ENCODE measurements at regions not wholly inside any gene's neighbourhood (a gene's known extent, or its start where the extent isn't known, plus 50 kb on each side); places are given as distances from the start of the nearest gene placed in this dataset.

GRCh38 chr13:87355451-87355850, 315.7 kb upstream of the SLITRK5 start:
- Histone ChIP-seq H3K27me3 (ENCODE audit: low read depth) (no peaks in the 10 kb centered on the region), H3K9me3 (no peaks in the 10 kb centered on the region), H3K4me1 (no peaks in the 10 kb centered on the region), H3K4me3 (no peak overlapping the region), H3K36me3 (replicated peaks) (no peaks in the 10 kb centered on the region)
- in situ Hi-C loops (cut with MboI; ENCODE audit: low sequenced_read_pairs) = no loop called here
- DNase-seq (ENCODE audit: low spot score in 2 of 2) = no peak

DNA sequence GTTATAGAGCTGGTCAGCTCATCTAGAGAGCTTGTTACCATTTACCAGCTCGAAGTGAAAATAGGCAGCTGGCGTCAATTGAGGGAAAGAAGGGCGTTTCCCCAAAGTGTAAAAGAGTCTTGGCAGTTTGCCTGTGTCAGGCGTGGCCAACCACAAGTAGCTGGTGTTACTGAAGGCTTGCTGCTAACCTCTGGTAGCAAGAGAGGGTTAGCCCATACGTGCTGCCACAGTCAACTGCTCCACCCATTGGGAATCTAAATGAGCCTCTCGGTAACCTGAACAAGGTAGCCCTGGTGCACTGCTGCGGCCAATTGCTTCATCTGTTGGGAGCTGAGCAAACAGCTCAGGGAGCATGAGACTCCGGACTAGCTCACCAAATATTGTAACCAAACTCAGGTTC, 314.9 kb upstream of the SLITRK5 start:
- Histone ChIP-seq H3K9me3 (no peaks in the 10 kb centered on the region), H3K27me3 (ENCODE audit: low read depth) (no peaks in the 10 kb centered on the region), H3K4me1 (no peaks in the 10 kb centered on the region), H3K4me3 (no peak overlapping the region), H3K36me3 (replicated peaks) (no peaks in the 10 kb centered on the region)
- DNase-seq (ENCODE audit: low spot score in 2 of 2) = no peak
- in situ Hi-C loops (cut with MboI; ENCODE audit: low sequenced_read_pairs) = no loop called here

DNA sequence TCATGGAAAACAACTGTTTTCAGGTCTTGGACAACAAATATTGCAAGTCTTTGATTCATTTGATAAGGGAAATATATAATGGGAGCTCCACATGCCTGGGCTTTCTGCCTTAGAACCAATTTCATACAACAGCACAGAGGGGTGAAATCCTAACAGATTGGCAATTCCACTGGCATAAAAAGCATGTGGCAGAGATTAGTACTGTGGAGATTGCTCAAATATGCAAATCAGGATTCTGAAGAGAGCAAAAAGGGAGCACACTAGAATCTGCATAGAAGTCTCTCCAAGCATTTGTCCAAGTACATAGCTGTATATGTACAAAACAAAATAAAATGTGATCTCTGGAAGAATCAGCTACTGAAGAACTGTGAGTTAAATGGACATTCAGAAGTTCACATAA, 312.9 kb upstream of the SLITRK5 start:
- Histone ChIP-seq H3K27me3 (ENCODE audit: low read depth) (no peaks in the 10 kb centered on the region), H3K36me3 (replicated peaks) (no peaks in the 10 kb centered on the region), H3K4me3 (no peak overlapping the region), H3K4me1 (no peaks in the 10 kb centered on the region), H3K9me3 (no peaks in the 10 kb centered on the region)
- in situ Hi-C loops (cut with MboI; ENCODE audit: low sequenced_read_pairs) = no loop called here
- no peak for DNase-seq (ENCODE audit: low spot score in 2 of 2)

- Histone ChIP-seq H3K27me3 (ENCODE audit: low read depth) (no peaks in the 10 kb centered on the region), H3K36me3 (replicated peaks) (no peaks in the 10 kb centered on the region), H3K9me3 (no peaks in the 10 kb centered on the region), H3K4me1 (no peaks in the 10 kb centered on the region), H3K4me3 (no peak overlapping the region)
- no peak for DNase-seq (ENCODE audit: low spot score in 2 of 2)
- in situ Hi-C loops (cut with MboI; ENCODE audit: low sequenced_read_pairs) = no loop called here
Measured at GRCh38 chr13:87361216-87361615, 310.0 kb upstream of the SLITRK5 start.

GRCh38 chr13:87368639-87369038, 302.5 kb upstream of the SLITRK5 start:
- Histone ChIP-seq H3K27me3 (ENCODE audit: low read depth) (no peaks in the 10 kb centered on the region), H3K4me3 (no peak overlapping the region), H3K36me3 (replicated peaks) (no peaks in the 10 kb centered on the region), H3K9me3 (no peaks in the 10 kb centered on the region), H3K4me1 (no peaks in the 10 kb centered on the region)
- in situ Hi-C loops (cut with MboI; ENCODE audit: low sequenced_read_pairs) = no loop called here
- DNase-seq (ENCODE audit: low spot score in 2 of 2) = no peak

GRCh38 chr13:87376081-87376480, 295.1 kb upstream of the SLITRK5 start:
- H3K4me3 ChIP-seq = no peak overlapping the region
- H3K36me3 ChIP-seq (replicated peaks) = no peaks in the 10 kb centered on the region
- no peaks in the 10 kb centered on the region for H3K27me3 ChIP-seq (ENCODE audit: low read depth)
- no peaks in the 10 kb centered on the region for H3K9me3 ChIP-seq
- DNase-seq (ENCODE audit: low spot score in 2 of 2) = no peak
- H3K4me1 ChIP-seq = no peaks in the 10 kb centered on the region
- in situ Hi-C loops (cut with MboI; ENCODE audit: low sequenced_read_pairs) = no loop called here

- Histone ChIP-seq H3K4me3 (no peak overlapping the region), H3K27me3 (ENCODE audit: low read depth) (no peaks in the 10 kb centered on the region), H3K4me1 (no peaks in the 10 kb centered on the region), H3K36me3 (replicated peaks) (no peaks in the 10 kb centered on the region), H3K9me3 (no peaks in the 10 kb centered on the region)
- no peak for DNase-seq (ENCODE audit: low spot score in 2 of 2)
- in situ Hi-C loops (cut with MboI; ENCODE audit: low sequenced_read_pairs) = no loop called here
Measured at GRCh38 chr13:87384099-87384498, 287.1 kb upstream of the SLITRK5 start.

DNA sequence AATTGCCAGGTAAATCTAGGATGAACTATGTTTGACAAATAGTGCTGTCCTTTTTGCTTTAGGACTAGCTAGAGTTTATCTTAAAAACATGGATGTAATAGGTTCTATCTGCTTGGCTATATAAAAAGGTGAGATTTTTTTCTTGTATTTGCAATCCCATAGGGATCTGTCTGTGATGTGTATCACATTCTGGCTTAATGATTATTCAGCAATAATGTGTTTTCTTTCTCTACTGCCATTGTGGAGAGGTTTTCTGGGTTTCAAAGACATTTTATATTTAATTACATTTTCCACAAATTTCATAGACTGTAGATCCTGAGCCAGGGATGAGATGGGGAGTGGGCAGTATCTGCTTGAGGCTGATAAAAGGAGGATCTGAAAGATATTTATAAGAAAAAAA, 277.8 kb upstream of the SLITRK5 start:
- Histone ChIP-seq H3K36me3 (replicated peaks) (no peaks in the 10 kb centered on the region), H3K4me3 (no peak overlapping the region), H3K4me1 (no peaks in the 10 kb centered on the region), H3K27me3 (ENCODE audit: low read depth) (no peaks in the 10 kb centered on the region), H3K9me3 (no peaks in the 10 kb centered on the region)
- in situ Hi-C loops (cut with MboI; ENCODE audit: low sequenced_read_pairs) = no loop called here
- DNase-seq (ENCODE audit: low spot score in 2 of 2) = no peak

DNA sequence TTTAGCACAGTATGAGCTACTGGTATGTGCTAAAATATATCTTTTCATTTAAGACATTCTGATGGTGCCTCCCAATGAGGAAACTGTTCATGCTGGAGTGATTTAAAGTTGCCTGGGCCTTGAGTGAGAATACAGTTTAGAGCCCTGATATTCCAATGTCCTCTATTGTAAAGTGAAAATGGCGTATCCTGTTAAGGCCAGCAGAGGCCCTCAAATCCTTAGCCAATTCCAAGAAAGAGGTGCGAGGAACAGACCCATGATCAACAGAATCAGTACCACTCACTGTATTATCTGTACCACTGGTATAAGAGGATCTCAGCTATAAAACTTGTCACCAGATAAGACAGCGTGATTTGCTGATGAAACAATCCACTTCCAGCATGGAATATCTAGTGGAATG, 273.1 kb upstream of the SLITRK5 start:
- no peak for DNase-seq (ENCODE audit: low spot score in 2 of 2)
- H3K4me3 ChIP-seq = no peak overlapping the region
- H3K36me3 ChIP-seq (replicated peaks) = no peaks in the 10 kb centered on the region
- in situ Hi-C loops (cut with MboI; ENCODE audit: low sequenced_read_pairs) = no loop called here
- no peaks in the 10 kb centered on the region for H3K27me3 ChIP-seq (ENCODE audit: low read depth)
- H3K4me1 ChIP-seq = no peaks in the 10 kb centered on the region
- no peaks in the 10 kb centered on the region for H3K9me3 ChIP-seq

DNA sequence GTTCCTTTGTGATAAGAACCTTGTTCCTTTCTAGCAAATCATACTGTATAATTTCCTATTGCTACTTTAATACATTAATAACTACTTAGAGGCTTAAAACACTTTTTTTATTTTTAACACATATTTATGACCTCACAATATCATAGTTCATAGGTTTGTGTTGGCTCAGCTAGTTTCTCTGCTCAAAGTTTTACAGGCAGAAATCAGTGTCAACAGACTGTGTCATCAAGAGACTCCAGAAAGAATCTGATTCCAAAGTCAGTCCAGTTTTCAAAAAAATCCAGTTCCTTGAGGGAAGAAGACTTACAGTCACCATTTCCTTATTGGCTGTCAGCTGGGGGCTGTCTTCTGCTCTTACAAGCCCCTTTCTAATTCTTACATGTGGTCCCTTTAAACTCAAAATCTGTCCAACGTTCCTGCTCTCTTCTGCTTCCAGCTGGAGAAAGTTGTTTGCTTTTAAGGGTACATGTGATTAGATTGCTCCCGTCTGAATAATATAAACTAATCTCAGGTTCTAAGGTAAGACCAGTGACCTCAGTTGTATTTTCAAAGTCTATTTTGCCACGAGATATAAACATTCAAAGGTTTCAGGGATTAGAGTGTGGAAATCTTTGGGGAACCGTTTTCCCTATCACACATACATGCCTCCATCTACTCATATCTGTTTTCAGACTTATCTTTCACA, 267.3 kb upstream of the SLITRK5 start:
- no peaks in the 10 kb centered on the region for H3K36me3 ChIP-seq (replicated peaks)
- H3K27me3 ChIP-seq (ENCODE audit: low read depth) = no peaks in the 10 kb centered on the region
- in situ Hi-C loops (cut with MboI; ENCODE audit: low sequenced_read_pairs) = no loop called here
- no peaks in the 10 kb centered on the region for H3K9me3 ChIP-seq
- DNase-seq (ENCODE audit: low spot score in 2 of 2) = no peak
- H3K4me1 ChIP-seq = no peaks in the 10 kb centered on the region
- no peak overlapping the region for H3K4me3 ChIP-seq

DNA sequence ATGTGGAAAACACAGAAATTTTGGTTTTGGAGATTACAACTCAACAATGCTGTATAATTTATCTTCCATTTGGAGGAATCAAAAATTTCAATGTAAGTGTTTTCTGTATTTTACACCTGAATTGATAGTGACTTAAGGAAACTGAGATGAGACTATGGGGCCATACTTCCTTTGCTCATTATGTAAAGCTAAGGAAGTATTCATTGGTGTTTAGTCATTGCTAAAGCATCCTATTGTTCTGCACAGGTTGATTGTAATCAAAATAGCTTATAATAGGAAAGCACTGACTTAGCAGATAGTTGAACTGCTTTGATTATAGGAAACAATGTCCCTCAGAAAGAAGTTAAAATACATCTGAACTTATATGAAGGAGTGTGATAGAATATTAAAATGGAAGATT, 244.4 kb upstream of the SLITRK5 start:
- no peak overlapping the region for H3K4me3 ChIP-seq
- no peaks in the 10 kb centered on the region for H3K27me3 ChIP-seq (ENCODE audit: low read depth)
- no peaks in the 10 kb centered on the region for H3K9me3 ChIP-seq
- no peaks in the 10 kb centered on the region for H3K4me1 ChIP-seq
- H3K36me3 ChIP-seq (replicated peaks) = no peaks in the 10 kb centered on the region
- in situ Hi-C loops (cut with MboI; ENCODE audit: low sequenced_read_pairs) = no loop called here
- no peak for DNase-seq (ENCODE audit: low spot score in 2 of 2)

GRCh38 chr13:87444135-87444534, 227.0 kb upstream of the SLITRK5 start:
- Histone ChIP-seq H3K27me3 (ENCODE audit: low read depth) (no peaks in the 10 kb centered on the region), H3K4me1 (no peaks in the 10 kb centered on the region), H3K36me3 (replicated peaks) (no peaks in the 10 kb centered on the region), H3K9me3 (no peaks in the 10 kb centered on the region), H3K4me3 (no peak overlapping the region)
- DNase-seq (ENCODE audit: low spot score in 2 of 2) = no peak
- in situ Hi-C loops (cut with MboI; ENCODE audit: low sequenced_read_pairs) = no loop called here

DNA sequence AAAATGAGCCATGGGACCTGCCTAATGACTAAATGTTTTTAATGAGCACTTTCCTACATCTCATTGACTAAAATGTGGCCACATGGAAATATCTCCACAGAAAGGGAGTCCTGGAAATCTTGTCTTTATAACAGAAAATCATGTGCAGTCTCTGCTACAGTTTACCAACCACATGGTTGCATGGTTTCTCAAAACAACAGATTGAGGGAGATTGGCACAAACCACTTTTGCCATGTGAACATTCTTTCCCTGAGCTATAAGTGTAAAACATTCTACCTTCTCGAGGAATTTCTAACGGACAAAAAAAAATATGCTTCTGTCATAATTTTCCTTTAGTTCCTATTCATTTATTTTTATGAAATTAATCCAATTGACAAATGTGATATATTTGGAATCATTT, 218.9 kb upstream of the SLITRK5 start:
- no peaks in the 10 kb centered on the region for H3K27me3 ChIP-seq (ENCODE audit: low read depth)
- DNase-seq (ENCODE audit: low spot score in 2 of 2) = no peak
- no peaks in the 10 kb centered on the region for H3K36me3 ChIP-seq (replicated peaks)
- H3K4me1 ChIP-seq = no peaks in the 10 kb centered on the region
- in situ Hi-C loops (cut with MboI; ENCODE audit: low sequenced_read_pairs) = no loop called here
- no peaks in the 10 kb centered on the region for H3K9me3 ChIP-seq
- no peak overlapping the region for H3K4me3 ChIP-seq

DNA sequence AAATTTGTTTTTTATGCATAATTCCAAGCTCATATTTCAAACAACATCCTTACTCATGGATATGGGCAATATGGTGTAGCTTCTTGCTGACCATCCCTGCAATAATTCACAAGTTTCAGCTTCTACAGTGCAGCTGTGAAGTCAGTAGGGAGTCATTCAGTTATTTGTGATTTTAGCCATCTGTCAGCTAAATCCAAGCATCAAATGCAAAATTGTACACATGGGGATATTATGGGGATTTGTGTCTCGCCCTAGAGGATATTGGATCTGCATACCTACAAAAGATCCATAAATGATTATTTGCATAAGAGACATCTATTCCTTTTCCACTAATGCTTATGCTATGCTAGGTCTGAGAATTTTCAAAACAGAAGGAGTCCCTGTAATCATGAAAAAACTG, 217.9 kb upstream of the SLITRK5 start:
- Histone ChIP-seq H3K4me1 (no peaks in the 10 kb centered on the region), H3K36me3 (replicated peaks) (no peaks in the 10 kb centered on the region), H3K27me3 (ENCODE audit: low read depth) (no peaks in the 10 kb centered on the region), H3K4me3 (no peak overlapping the region), H3K9me3 (no peaks in the 10 kb centered on the region)
- in situ Hi-C loops (cut with MboI; ENCODE audit: low sequenced_read_pairs) = no loop called here
- no peak for DNase-seq (ENCODE audit: low spot score in 2 of 2)

- Histone ChIP-seq H3K4me1 (no peaks in the 10 kb centered on the region), H3K36me3 (replicated peaks) (no peaks in the 10 kb centered on the region), H3K4me3 (no peak overlapping the region), H3K27me3 (ENCODE audit: low read depth) (no peaks in the 10 kb centered on the region), H3K9me3 (no peaks in the 10 kb centered on the region)
- in situ Hi-C loops (cut with MboI; ENCODE audit: low sequenced_read_pairs) = no loop called here
- no peak for DNase-seq (ENCODE audit: low spot score in 2 of 2)
Measured at GRCh38 chr13:87459419-87459818, 211.8 kb upstream of the SLITRK5 start.

Data from HAP-1 (cell line).